ENCODE measurements at regions not wholly inside any gene's neighbourhood (a gene's known extent, or its start where the extent isn't known, plus 50 kb on each side); places are given as distances from the start of the nearest gene placed in this dataset.

GRCh38 chr12:65590318-65590717 is 234.0 kb upstream of the HMGA2 start:
- TF ChIP-seq CTCF (IDR thresholded peaks at IDR 0.05; ENCODE audit: insufficient read depth, low read length, poor library complexity, severe bottlenecking) (no peak), EZH2phosphoT487 (conservative IDR thresholded peaks at IDR 0.05; ENCODE audit: low read length) (no peak)

GRCh38 chr12:65592416-65592815 is 231.9 kb upstream of the HMGA2 start:
- H3K27me3 ChIP-seq (ENCODE audit: low read length): no peaks in the 10 kb centered on the region
- no peaks in the 10 kb centered on the region for H3K36me3 ChIP-seq (ENCODE audit: low read length)
- no peak overlapping the region for H3K4me2 ChIP-seq (ENCODE audit: low read depth, low read length, poor library complexity, severe bottlenecking)
- no peaks in the 10 kb centered on the region for H3K9me3 ChIP-seq (ENCODE audit: insufficient read depth, low read length)
- H3K9ac ChIP-seq (ENCODE audit: low read length): no peak overlapping the region
- H3K9me2 ChIP-seq (replicated peaks; ENCODE audit: insufficient read depth, low read length): no peaks in the 10 kb centered on the region
- H3K79me2 ChIP-seq (ENCODE audit: insufficient read depth, low read length): no peaks in the 10 kb centered on the region
- TF ChIP-seq EZH2phosphoT487 (conservative IDR thresholded peaks at IDR 0.05; ENCODE audit: low read length): no peak
- TF ChIP-seq CTCF (IDR thresholded peaks at IDR 0.05; ENCODE audit: insufficient read depth, low read length, poor library complexity, severe bottlenecking): no peak
- no peak overlapping the region for H3K4me3 ChIP-seq (ENCODE audit: insufficient read depth, low read length, poor library complexity, severe bottlenecking)
- no peaks in the 10 kb centered on the region for H3F3A ChIP-seq (ENCODE audit: insufficient read depth)
- H3K27ac ChIP-seq (ENCODE audit: low read depth, low read length): no peak overlapping the region
- H2AFZ ChIP-seq (ENCODE audit: low read depth, low read length, severe bottlenecking): no peak overlapping the region
- H4K20me1 ChIP-seq (ENCODE audit: low read depth, low read length): no peaks in the 10 kb centered on the region

More at GRCh38 chr12:65590318-65590717, 234.0 kb upstream of the HMGA2 start:
- Histone ChIP-seq H3K36me3 (ENCODE audit: low read length) (no peaks in the 10 kb centered on the region), H4K20me1 (ENCODE audit: low read depth, low read length) (no peaks in the 10 kb centered on the region), H3K9me2 (replicated peaks; ENCODE audit: insufficient read depth, low read length) (no peaks in the 10 kb centered on the region), H3K27ac (ENCODE audit: low read depth, low read length) (no peak overlapping the region), H3K9me3 (ENCODE audit: insufficient read depth, low read length) (no peaks in the 10 kb centered on the region), H3K27me3 (ENCODE audit: low read length) (no peaks in the 10 kb centered on the region), H3K4me2 (ENCODE audit: low read depth, low read length, poor library complexity, severe bottlenecking) (no peak overlapping the region), H3K9ac (ENCODE audit: low read length) (no peak overlapping the region), H3F3A (ENCODE audit: insufficient read depth) (no peaks in the 10 kb centered on the region), H3K79me2 (ENCODE audit: insufficient read depth, low read length) (no peaks in the 10 kb centered on the region), H3K4me3 (ENCODE audit: insufficient read depth, low read length, poor library complexity, severe bottlenecking) (no peak overlapping the region), H2AFZ (ENCODE audit: low read depth, low read length, severe bottlenecking) (no peak overlapping the region)

GRCh38 chr12:65593239-65593701 is 231.0 kb upstream of the HMGA2 start:
- H2AFZ ChIP-seq (ENCODE audit: low read depth, low read length, severe bottlenecking): no peak overlapping the region
- no peak overlapping the region for H3K27ac ChIP-seq (ENCODE audit: low read depth, low read length)
- no peaks in the 10 kb centered on the region for H4K20me1 ChIP-seq (ENCODE audit: low read depth, low read length)
- H3K79me2 ChIP-seq (ENCODE audit: insufficient read depth, low read length): no peaks in the 10 kb centered on the region
- H3K27me3 ChIP-seq (ENCODE audit: low read length): no peaks in the 10 kb centered on the region
- H3K9me2 ChIP-seq (replicated peaks; ENCODE audit: insufficient read depth, low read length): no peaks in the 10 kb centered on the region
- no peak overlapping the region for H3K9ac ChIP-seq (ENCODE audit: low read length)
- no peak for TF ChIP-seq EZH2phosphoT487 (conservative IDR thresholded peaks at IDR 0.05; ENCODE audit: low read length)
- TF ChIP-seq CTCF (IDR thresholded peaks at IDR 0.05; ENCODE audit: insufficient read depth, low read length, poor library complexity, severe bottlenecking): no peak
- H3K4me2 ChIP-seq (ENCODE audit: low read depth, low read length, poor library complexity, severe bottlenecking): no peak overlapping the region
- no peak overlapping the region for H3K4me3 ChIP-seq (ENCODE audit: insufficient read depth, low read length, poor library complexity, severe bottlenecking)
- H3F3A ChIP-seq (ENCODE audit: insufficient read depth): no peaks in the 10 kb centered on the region
- no peaks in the 10 kb centered on the region for H3K36me3 ChIP-seq (ENCODE audit: low read length)
- no peaks in the 10 kb centered on the region for H3K9me3 ChIP-seq (ENCODE audit: insufficient read depth, low read length)
